ENCODE measurements at regions not wholly inside any gene's neighbourhood (a gene's known extent, or its start where the extent isn't known, plus 50 kb on each side); places are given as distances from the start of the nearest gene placed in this dataset.

DNA sequence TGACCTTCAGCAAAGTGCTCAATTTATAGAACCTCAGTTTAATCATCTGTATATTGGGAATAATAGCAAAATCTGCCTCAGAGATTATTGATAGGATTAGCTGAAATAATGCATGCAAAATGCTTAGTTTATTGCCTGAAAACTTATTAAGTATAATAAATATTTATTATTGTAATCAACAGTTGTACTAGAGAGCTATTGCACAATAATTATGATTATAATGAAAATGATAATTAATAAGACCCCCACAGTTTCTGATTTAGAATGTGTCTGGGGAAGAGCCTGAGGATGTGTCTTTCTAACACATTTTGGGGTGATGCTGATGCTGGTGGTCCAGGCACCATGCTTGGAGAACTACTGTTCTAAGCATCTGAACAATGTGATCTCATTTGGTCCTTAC, 419.6 kb downstream of the NPIPA7 start:
- no peak for DNase-seq

- no peak for DNase-seq
These were observed 426.9 kb downstream of the NPIPA7 start for GRCh38 chr16:16805809-16806208.

DNA sequence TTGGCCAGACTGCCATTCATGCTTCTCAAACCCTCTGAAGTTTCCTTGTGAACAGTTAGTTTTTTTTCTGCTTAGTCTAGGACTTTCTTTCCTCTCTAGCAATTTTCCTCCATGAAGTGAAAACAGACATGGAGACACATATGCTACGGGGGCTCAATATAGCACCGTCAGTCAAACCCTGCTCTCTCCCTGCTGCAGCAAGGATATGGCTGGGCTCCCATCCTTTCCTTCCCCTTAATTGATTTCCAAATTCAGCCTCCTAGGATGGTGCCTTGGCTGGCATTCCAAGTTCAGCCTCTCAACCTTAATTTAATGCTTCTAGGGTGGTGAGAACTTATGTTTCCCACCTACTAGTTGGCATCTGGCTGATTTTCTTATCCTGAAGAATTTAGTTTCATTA, 436.7 kb downstream of the NPIPA7 start:
- no peak for DNase-seq

DNA sequence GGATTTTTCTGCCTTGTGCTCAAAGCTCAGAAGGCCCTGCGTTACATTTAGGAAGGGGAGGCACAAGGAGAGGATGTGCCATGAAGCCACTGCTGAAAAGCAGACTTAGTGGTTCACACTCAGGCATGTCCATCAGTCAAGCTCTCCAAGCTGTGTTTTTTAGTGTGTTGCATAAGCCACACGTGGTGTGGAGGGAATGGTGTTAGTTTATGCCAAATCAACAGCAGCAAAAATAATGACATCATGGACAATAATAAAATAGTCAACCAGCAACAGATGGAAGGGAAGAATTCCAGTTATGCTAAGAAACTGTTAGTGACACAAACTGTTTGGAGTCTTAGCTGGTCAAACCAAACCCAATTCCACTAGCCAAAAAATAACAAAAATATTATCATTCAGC, 438.3 kb downstream of the NPIPA7 start:
- DNase-seq, result no peak

- DNase-seq, result no peak
These were observed 442.3 kb downstream of the NPIPA7 start for GRCh38 chr16:16821261-16821660.

- DNase-seq, result no peak
These were observed 450.0 kb downstream of the NPIPA7 start for GRCh38 chr16:16828913-16829398.

DNA sequence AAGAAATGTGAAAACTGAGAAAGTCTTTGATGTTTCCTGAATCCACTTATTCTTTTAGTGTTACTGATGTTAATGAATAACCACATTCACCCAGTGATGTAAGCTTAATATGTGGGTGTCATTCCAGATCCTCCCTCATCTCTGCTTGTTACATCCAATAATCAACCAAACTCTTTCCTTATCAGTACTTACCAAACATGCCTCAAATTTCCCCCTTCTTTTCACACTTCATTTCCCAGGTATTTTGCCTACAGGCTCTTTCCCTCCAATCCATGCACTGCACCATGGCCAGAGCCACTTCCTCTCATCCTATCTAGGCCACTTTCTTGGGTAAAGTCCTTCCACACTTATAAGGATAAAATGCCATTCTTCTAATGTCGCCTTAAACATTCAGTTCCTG, 451.5 kb downstream of the NPIPA7 start:
- DNase-seq, result no peak

DNA sequence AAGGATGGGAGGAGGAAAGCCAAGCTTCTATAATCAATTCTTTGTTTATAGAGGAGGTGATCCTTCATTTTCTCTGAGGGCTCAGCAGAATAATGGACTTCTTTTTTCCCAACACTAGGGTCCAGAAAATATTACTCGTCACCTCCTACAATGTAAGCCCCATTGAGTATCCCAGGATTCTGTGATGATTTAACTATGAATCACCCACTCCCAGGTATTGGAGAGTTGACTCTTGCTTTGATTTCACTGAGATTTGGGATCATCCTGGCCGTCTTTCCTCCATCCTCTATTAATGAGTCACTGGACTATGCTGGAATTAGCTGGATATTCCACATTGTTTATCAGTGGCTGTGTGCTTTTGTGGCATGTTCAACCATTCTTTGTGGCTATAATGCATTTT, 452.0 kb downstream of the NPIPA7 start:
- no peak for DNase-seq

DNA sequence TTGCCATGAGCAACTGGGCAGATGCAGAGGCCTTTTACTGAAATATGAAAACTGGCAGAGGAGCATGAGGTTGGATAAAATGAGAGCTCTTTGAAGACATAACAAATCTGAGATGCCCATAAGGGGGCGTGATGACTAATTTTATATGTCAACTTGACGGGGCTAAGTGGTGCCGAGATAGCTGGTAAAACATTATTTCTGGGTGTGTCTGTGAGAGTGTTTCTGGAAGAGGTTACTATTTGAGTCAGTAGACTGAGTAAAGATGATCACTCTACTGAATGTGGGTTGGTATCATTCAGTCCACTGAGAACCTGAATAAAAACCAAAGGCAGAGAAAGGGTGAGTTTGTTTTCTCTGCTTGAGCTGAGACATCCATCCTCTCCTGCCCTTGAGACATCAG, 454.2 kb downstream of the NPIPA7 start:
- DNase-seq, result no peak

- DNase-seq, result no peak
These were observed 471.3 kb downstream of the NPIPA7 start for GRCh38 chr16:16850274-16850673.

GRCh38 chr16:16857012-16857411, 478.1 kb downstream of the NPIPA7 start:
- no peak for DNase-seq

- DNase-seq, result no peak
These were observed 478.8 kb downstream of the NPIPA7 start for GRCh38 chr16:16857603-16858283.

DNA sequence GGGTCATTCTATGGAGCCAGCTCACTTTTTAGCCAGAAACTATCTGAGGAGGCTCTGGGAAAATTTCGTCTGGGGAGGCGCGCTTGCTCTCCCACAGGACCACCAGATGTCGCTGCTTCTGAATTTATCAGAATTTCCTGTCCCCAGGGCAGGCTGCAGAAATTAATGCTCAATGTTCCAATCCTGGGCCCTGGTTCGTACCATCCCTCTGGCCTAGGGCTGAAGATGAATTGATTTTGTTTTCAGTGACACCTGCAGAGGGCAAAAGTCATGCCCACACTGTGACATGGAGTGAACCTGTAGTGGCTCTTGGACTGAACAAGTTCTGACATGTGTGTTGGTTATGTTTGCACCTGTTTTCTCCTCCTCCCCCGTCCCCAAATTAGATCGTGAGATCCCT, 482.6 kb downstream of the NPIPA7 start:
- DNase-seq, result peak in 1 of 2 experiments; percentile 35

DNA sequence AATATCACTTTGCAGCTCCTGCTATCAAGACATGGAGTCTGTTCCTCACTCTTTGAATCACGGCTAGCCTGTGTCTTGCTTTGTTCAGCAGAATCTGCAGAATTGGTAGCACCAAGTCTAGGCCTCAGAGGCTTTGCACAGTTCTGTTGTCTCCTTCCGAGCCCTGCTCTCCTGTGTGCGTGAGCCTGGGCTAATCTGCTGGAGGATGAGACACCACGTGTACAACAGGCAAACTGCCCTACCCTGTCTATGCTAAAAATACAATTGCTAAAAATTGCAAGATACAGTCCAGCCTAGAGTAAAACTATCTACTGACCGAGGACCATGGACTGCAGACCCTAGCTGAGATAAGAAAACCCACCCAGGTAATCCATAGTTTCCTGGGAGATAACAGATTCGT, 484.7 kb downstream of the NPIPA7 start:
- DNase-seq, result no peak

- DNase-seq, result no peak
These were observed 485.6 kb downstream of the NPIPA7 start for GRCh38 chr16:16864536-16864935.

GRCh38 chr16:16865374-16865773, 486.4 kb downstream of the NPIPA7 start:
- DNase-seq, result no peak

GRCh38 chr16:16867973-16868372, 489.0 kb downstream of the NPIPA7 start:
- no peak for DNase-seq

GRCh38 chr16:16868727-16869126, 489.8 kb downstream of the NPIPA7 start:
- DNase-seq, result no peak

DNA sequence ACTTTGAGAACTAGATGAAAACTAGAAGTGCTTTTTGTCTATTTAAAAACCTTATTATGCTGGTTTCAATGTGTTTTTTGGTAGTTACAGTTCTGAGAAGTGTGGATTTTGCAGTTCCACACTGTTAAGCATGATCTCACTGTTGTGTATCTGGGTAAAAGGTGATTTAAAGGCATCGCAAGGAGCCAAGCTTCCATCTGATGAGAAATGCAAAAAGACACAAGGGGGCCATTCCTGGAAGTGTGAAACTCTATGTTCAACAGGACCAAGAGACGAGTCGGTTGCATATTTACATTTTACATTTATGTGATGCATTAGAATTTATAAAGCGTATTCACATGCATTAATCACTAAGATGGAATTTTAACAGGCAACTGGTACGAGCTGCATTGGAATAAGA, 490.8 kb downstream of the NPIPA7 start:
- no peak for DNase-seq

- DNase-seq, result no peak
These were observed 492.3 kb downstream of the NPIPA7 start for GRCh38 chr16:16871196-16871595.

DNA sequence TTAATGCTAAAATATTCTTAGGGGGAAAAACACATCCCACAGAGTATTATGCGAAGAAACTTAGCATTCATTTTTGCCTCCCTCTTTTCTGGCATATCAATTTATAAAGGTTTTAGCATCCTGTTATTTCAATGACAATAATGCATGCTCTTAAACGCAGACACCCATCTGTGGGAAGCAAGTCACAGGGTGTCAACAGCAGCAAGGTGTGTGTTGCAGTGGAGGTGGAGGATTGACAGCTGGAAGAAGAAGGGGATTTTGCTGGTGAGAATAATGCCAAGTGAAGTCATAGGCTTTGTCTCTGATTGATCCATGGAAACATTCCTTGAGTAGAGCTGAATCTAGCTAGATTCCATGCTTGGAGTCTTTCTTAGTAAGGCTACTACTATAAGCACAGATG, 498.1 kb downstream of the NPIPA7 start:
- DNase-seq, result no peak

DNA sequence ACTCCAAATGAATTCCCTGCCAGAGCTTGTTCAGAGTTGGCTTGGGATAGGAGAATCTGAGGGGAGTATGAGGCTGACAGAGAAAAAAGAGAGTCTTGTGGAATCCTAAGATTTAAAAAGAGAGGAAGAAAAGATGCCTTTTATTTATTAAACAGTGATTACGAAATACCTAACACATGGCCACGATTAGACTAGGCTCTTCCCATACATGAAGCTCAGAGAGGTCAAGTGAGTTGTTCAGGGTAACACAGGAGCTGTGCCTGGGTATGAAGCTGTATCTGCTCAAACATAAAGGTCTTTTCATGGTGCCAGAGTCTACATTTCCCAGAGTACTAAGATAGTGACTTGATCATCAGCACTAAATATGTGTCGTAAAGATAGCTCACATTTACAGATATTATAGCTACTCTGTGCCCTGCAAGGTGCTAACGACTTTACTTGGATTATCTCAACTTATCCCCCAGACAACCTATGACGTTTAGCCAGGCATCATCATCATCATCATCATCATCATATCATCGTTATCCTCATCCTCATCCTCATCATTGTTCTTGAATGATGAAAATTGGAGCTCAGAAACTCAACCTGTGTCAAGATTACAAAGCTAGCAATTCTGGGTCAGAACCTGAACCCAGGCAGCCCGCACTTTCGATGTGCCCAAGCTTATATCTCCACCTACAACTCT, 500.8 kb downstream of the NPIPA7 start:
- DNase-seq, result no peak

DNA sequence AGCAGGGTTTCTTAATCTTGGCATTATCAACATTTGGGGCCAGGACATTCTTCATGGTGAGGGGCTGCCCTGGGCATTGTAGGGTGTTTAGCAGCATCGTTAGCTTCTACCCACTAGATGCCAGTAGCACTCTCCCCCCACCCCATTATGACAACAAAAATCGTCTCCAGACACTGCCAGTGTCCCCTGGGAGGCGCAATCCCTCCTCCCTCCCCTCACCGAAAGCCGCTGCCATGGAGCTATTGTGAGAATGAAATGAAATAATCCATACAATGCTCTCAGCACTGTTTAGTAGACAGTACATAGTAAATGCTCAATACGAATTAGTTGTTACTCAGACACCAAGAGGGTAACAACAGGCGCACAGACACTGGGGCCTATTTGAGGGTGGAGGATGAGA, 502.9 kb downstream of the NPIPA7 start:
- DNase-seq, result no peak

DNA sequence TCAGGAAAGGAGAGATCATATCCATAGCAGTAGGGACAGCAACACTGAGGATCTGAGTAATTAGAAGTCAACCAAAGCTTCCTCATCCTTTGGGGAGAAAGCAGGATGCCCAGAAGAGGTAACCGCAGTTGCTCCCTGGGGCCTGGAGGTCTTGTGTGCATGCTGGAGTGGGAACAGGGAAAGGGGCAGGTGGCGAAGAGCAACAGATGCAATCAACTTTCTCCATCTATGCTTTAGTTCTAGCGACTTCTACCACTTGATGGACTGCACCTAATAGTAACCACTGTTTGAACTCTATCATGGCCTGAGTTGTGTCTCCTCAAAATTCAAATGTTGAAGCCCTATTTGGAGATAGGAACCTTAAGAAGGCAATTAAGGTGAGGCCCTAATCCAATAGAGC, 503.8 kb downstream of the NPIPA7 start:
- DNase-seq, result no peak

DNA sequence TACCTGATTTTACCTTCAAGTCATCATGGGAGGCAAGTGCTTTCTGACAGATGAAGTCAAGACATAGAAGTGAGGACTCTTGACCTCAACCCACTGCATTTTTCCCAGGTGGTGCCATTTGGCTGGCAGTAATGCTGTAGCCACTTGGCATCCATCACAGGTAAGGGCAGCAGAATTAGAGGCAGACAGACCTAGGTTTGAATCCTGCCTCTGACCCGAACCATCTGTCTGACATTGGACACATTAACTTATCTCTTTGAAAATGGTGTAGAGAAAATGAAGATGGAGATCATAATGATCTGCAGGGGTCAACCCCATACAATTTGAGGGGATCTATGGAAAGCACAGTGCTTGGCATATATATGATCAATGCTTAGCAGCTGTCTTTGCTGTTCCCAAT, 505.5 kb downstream of the NPIPA7 start:
- DNase-seq, result no peak
